Glutamatergic neuron (in vitro differentiated cells): ENCODE measurements at regions not wholly inside any gene's neighbourhood (a gene's known extent, or its start where the extent isn't known, plus 50 kb on each side); places are given as distances from the start of the nearest gene placed in this dataset.
"Not testable (repeated sequence)": the region's sequence is repeated elsewhere in the genome, so short reads cannot be mapped to it uniquely, and the experiment has no call there.

Experiments
- DNase-seq: peaks from one replicate; pipeline ENCODE4 v3.0.0; 2022
- H3K27ac Mint-ChIP-seq: one replicate; pipeline ENCODE4 v1.8.0; 2020; ENCODE audit warnings: mild to moderate bottlenecking, mixed read lengths, inconsistent platforms; ENCODE audit not compliant: unreplicated experiment
- H3K27me3 Mint-ChIP-seq: one replicate; pipeline ENCODE4 v1.8.0; 2020; ENCODE audit warnings: mild to moderate bottlenecking, moderate library complexity, mixed read lengths, inconsistent platforms; ENCODE audit not compliant: unreplicated experiment
- H3K36me3 Mint-ChIP-seq: one replicate; pipeline ENCODE4 v1.8.0; 2020; ENCODE audit warnings: mild to moderate bottlenecking, mixed read lengths, inconsistent platforms; ENCODE audit not compliant: unreplicated experiment
- H3K4me1 Mint-ChIP-seq: one replicate; pipeline ENCODE4 v1.8.0; 2020; ENCODE audit warnings: mild to moderate bottlenecking, low read depth, mixed read lengths, inconsistent platforms; ENCODE audit not compliant: unreplicated experiment
- H3K4me3 Mint-ChIP-seq: one replicate; pipeline ENCODE4 v1.8.0; 2020; ENCODE audit warnings: mild to moderate bottlenecking, mixed read lengths, inconsistent platforms; ENCODE audit not compliant: unreplicated experiment
- H3K9me3 Mint-ChIP-seq: one replicate; pipeline ENCODE4 v1.8.0; 2020; ENCODE audit warnings: mild to moderate bottlenecking, moderate library complexity, mixed read lengths, inconsistent platforms; ENCODE audit not compliant: unreplicated experiment
- TF ChIP-seq, protein P1 (sequence below): fragments of 200-600 bp; sonication (generic); IDR thresholded peaks from one replicate; pipeline ENCODE4 v1.5.0; 2021; ENCODE audit not compliant: partially characterized antibody, unreplicated experiment

- no peak overlapping the region for H3K4me3 Mint-ChIP-seq
- TF ChIP-seq, protein P1, sequence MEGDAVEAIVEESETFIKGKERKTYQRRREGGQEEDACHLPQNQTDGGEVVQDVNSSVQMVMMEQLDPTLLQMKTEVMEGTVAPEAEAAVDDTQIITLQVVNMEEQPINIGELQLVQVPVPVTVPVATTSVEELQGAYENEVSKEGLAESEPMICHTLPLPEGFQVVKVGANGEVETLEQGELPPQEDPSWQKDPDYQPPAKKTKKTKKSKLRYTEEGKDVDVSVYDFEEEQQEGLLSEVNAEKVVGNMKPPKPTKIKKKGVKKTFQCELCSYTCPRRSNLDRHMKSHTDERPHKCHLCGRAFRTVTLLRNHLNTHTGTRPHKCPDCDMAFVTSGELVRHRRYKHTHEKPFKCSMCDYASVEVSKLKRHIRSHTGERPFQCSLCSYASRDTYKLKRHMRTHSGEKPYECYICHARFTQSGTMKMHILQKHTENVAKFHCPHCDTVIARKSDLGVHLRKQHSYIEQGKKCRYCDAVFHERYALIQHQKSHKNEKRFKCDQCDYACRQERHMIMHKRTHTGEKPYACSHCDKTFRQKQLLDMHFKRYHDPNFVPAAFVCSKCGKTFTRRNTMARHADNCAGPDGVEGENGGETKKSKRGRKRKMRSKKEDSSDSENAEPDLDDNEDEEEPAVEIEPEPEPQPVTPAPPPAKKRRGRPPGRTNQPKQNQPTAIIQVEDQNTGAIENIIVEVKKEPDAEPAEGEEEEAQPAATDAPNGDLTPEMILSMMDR = no peak
- H3K36me3 Mint-ChIP-seq = peaks cover 5% of the 10 kb centered on the region
- no peak overlapping the region for H3K27ac Mint-ChIP-seq
- DNase-seq = no peak
- H3K9me3 Mint-ChIP-seq = peaks cover 4% of the 10 kb centered on the region
- no peaks in the 10 kb centered on the region for H3K27me3 Mint-ChIP-seq
- no peaks in the 10 kb centered on the region for H3K4me1 Mint-ChIP-seq
Measured at GRCh38 chr21:38905328-38905727, 99.6 kb downstream of the ETS2 start.

DNA sequence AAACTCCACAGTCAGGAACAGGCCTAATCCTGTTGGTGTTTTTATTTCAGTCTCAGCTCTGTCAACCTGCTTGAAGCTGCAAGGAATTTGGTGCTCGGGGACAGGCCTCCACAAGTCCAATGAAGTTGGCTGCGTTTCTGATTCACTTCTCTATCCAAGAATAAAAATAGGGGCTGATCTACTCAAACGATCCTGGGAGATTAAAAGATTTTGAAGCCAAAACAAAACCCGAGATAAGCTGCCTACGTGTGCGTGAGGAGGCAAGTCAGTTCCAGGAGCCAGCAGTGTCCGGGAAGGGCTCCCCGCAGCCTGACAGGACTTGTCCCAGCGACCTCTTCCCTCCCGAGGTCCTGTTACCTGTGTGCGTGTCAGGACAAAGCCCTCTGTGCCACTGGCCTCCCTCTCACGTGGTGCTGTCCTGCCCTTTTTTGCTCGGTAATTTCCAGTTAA is 98.0 kb downstream of the ETS2 start:
- TF ChIP-seq, protein P1 = no peak
- Mint-ChIP-seq H3K4me1 (no peaks in the 10 kb centered on the region), H3K9me3 (peaks cover 4% of the 10 kb centered on the region), H3K27ac (no peak overlapping the region), H3K36me3 (peaks cover 5% of the 10 kb centered on the region), H3K4me3 (no peak overlapping the region), H3K27me3 (no peaks in the 10 kb centered on the region)
- no peak for DNase-seq

DNA sequence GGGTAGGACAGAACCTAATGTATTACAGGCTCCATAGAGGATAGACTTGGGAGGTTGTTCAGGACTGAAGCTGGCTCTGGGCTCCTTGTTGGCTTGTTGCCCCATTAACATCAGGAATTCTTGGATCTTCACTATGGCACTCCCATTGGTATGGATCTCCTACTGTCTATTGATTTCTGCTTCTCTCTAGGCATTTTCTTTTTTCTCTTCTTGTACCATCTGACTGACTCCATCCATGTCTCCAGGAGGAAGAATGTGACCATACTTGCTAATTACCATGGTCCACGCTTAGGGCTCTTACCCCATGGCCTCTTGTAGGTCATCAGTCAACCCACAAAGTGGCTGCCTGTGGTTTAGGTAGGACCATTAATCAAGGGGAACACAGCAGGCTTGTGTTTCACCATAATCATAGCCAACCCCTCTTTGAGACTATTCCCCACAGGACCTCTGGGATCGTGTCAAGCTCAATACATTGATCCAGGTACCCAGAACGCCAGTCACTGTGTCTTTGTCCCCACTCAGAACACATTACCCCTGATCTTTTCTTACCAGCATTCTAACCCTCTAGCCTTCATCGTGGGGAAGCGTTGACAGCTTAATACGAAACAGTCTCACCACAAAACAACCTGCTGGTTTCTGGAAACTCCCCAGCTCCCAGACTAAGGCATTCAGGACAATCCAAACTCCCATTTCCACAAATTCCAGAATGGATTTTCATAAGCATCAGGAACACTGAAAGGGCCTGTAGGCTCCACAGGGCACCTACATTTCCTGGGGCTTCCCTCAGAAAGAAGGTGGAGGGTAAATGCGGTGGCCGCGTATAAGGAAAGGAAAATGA is 97.1 kb downstream of the ETS2 start:
- Mint-ChIP-seq H3K4me1 (no peaks in the 10 kb centered on the region), H3K27ac (no peak overlapping the region), H3K9me3 (peaks cover 4% of the 10 kb centered on the region), H3K27me3 (no peaks in the 10 kb centered on the region), H3K36me3 (peaks cover 5% of the 10 kb centered on the region), H3K4me3 (no peak overlapping the region)
- no peak for DNase-seq
- TF ChIP-seq, protein P1 = no peak

DNA sequence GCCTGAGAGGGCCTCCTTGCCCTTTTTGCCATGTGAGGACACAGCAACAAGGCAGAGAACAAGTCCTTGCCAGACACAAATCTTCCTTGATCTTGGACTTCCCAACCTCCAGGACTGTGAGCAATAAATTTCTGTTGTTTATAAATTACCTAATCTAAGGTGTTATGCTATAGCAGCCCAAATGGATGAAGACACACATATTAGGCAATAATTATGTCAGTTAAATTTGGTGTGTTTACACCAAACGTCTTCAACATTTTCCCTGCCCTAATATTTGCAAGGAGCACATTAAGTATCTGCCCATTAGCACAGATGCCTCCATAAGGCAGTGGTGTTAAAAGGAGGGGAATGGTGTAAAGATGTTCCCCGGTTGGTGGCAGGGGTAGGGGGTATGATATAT is 94.8 kb downstream of the ETS2 start:
- Mint-ChIP-seq H3K9me3 (peaks cover 2% of the 10 kb centered on the region), H3K4me3 (no peak overlapping the region), H3K36me3 (peaks cover 5% of the 10 kb centered on the region), H3K27ac (no peak overlapping the region), H3K4me1 (no peaks in the 10 kb centered on the region), H3K27me3 (no peaks in the 10 kb centered on the region)
- no peak for DNase-seq
- TF ChIP-seq, protein P1 = no peak

- not testable (repeated sequence) for DNase-seq, H3K4me1 Mint-ChIP-seq, H3K4me3 Mint-ChIP-seq, H3K9me3 Mint-ChIP-seq, H3K36me3 Mint-ChIP-seq, H3K27me3 Mint-ChIP-seq, H3K27ac Mint-ChIP-seq
Measured at GRCh38 chr21:38899985-38900384, 94.3 kb downstream of the ETS2 start.
